ENCODE measurements at regions not wholly inside any gene's neighbourhood (a gene's known extent, or its start where the extent isn't known, plus 50 kb on each side); places are given as distances from the start of the nearest gene placed in this dataset.

DNA sequence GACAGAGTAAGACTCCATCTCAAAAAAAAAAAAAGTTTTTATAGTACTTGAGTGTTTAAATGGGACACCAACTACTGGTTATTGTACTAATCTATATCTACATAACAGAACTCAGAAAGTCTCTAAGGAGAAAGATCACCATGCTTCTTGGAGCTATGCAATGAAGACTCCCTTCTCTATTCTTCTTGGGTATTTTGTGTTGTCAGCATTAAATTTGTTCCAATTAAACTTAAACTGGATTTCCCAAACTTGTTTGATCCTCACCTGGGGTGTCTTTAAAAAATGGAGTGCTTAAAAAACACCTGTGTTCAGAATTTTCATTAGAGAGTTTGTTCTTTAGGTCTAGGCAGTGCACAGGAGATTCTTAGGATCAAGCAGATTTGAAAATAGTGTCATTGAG lies 536.0 kb downstream of the GATA3 start:
- TF ChIP-seq POLR2A (IDR thresholded peaks at IDR 0.05) = no peak
- TF ChIP-seq, protein P1, sequence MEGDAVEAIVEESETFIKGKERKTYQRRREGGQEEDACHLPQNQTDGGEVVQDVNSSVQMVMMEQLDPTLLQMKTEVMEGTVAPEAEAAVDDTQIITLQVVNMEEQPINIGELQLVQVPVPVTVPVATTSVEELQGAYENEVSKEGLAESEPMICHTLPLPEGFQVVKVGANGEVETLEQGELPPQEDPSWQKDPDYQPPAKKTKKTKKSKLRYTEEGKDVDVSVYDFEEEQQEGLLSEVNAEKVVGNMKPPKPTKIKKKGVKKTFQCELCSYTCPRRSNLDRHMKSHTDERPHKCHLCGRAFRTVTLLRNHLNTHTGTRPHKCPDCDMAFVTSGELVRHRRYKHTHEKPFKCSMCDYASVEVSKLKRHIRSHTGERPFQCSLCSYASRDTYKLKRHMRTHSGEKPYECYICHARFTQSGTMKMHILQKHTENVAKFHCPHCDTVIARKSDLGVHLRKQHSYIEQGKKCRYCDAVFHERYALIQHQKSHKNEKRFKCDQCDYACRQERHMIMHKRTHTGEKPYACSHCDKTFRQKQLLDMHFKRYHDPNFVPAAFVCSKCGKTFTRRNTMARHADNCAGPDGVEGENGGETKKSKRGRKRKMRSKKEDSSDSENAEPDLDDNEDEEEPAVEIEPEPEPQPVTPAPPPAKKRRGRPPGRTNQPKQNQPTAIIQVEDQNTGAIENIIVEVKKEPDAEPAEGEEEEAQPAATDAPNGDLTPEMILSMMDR (IDR thresholded peaks at IDR 0.05) = no peak
